NCI-H1105 treated with DMSO at 0.1 percent for 48 hours (cell line): ENCODE measurements at regions not wholly inside any gene's neighbourhood (a gene's known extent, or its start where the extent isn't known, plus 50 kb on each side); places are given as distances from the start of the nearest gene placed in this dataset.
"Not testable (repeated sequence)": the region's sequence is repeated elsewhere in the genome, so short reads cannot be mapped to it uniquely, and the experiment has no call there.

ENCODE experiments used
- DNase-seq: peaks from one replicate; lab custom pipeline; 2025; lab: John Stamatoyannopoulos, UW

- no peak for DNase-seq
These were observed 202.4 kb upstream of the KAZN start for GRCh38 chr1:14396100-14396499.

- no peak for DNase-seq
These were observed 194.4 kb upstream of the KAZN start for GRCh38 chr1:14403961-14404645.

- DNase-seq = no peak
These were observed 193.6 kb upstream of the KAZN start for GRCh38 chr1:14404862-14405301.

GRCh38 chr1:14412235-14412634 lies 186.2 kb upstream of the KAZN start:
- no peak for DNase-seq

GRCh38 chr1:14413819-14414490 lies 184.5 kb upstream of the KAZN start:
- no peak for DNase-seq

- DNase-seq = no peak
These were observed 183.1 kb upstream of the KAZN start for GRCh38 chr1:14415396-14415795.

GRCh38 chr1:14419778-14420218 lies 178.7 kb upstream of the KAZN start:
- not testable (repeated sequence) for DNase-seq

- DNase-seq = no peak
These were observed 177.8 kb upstream of the KAZN start for GRCh38 chr1:14420686-14421085.

GRCh38 chr1:14421295-14421976 lies 177.0 kb upstream of the KAZN start:
- DNase-seq = no peak

GRCh38 chr1:14421977-14422609 lies 176.4 kb upstream of the KAZN start:
- DNase-seq = peak; percentile 75

- DNase-seq = no peak
These were observed 174.0 kb upstream of the KAZN start for GRCh38 chr1:14424325-14425002.

- DNase-seq = no peak
These were observed 171.6 kb upstream of the KAZN start for GRCh38 chr1:14426854-14427253.

GRCh38 chr1:14429577-14429976 lies 168.9 kb upstream of the KAZN start:
- no peak for DNase-seq

GRCh38 chr1:14432728-14433127 lies 165.8 kb upstream of the KAZN start:
- not testable (repeated sequence) for DNase-seq

GRCh38 chr1:14435368-14436023 lies 163.0 kb upstream of the KAZN start:
- no peak for DNase-seq

- DNase-seq = no peak
These were observed 161.0 kb upstream of the KAZN start for GRCh38 chr1:14437417-14437918.

- no peak for DNase-seq
These were observed 160.2 kb upstream of the KAZN start for GRCh38 chr1:14438127-14438769.

GRCh38 chr1:14439015-14439414 lies 159.5 kb upstream of the KAZN start:
- no peak for DNase-seq

- no peak for DNase-seq
These were observed 158.3 kb upstream of the KAZN start for GRCh38 chr1:14440166-14440565.

- DNase-seq = no peak
These were observed 157.8 kb upstream of the KAZN start for GRCh38 chr1:14440731-14441130.

GRCh38 chr1:14441302-14441741 lies 157.2 kb upstream of the KAZN start:
- DNase-seq = no peak
